WERI-Rb-1 (cell line): ENCODE measurements at regions not wholly inside any gene's neighbourhood (a gene's known extent, or its start where the extent isn't known, plus 50 kb on each side); places are given as distances from the start of the nearest gene placed in this dataset.

Experiments used
- DNase-seq: peaks from one replicate; pipeline ENCODE4 v3.0.0-alpha.2; 2020
- H3K27ac ChIP-seq: fragments of 250-450 bp; sonication (Bioruptor Pico); 2 replicates; pipeline ENCODE4 v1.5.1; 2020; ENCODE audit warnings: mild to moderate bottlenecking, moderate library complexity
- H3K27me3 ChIP-seq: fragments of 250-450 bp; sonication (Bioruptor Pico); 2 replicates; pipeline ENCODE4 v1.5.1; 2021; ENCODE audit warnings: mild to moderate bottlenecking, low read depth, moderate library complexity; ENCODE audit not compliant: insufficient read depth, severe bottlenecking
- H3K36me3 ChIP-seq: fragments of 250-450 bp; sonication (Bioruptor Pico); 2 replicates; pipeline ENCODE4 v1.5.1; 2020; ENCODE audit warnings: mild to moderate bottlenecking, moderate library complexity
- H3K4me3 ChIP-seq: 2 replicates; pipeline ENCODE4 v1.5.1; 2011; ENCODE audit warnings: low read depth, mild to moderate bottlenecking, control low read depth, low read length
- H3K9me3 ChIP-seq: fragments of 250-450 bp; sonication (Bioruptor Pico); 2 replicates; pipeline ENCODE4 v1.5.1; 2021; ENCODE audit warnings: mild to moderate bottlenecking, moderate library complexity; ENCODE audit not compliant: severe bottlenecking
- CTCF ChIP-seq: IDR thresholded peaks from 2 replicates; pipeline ENCODE4 v1.5.1; 2011; ENCODE audit warnings: low read depth, mild to moderate bottlenecking, control low read depth, inconsistent platforms, low read length

- TF ChIP-seq CTCF, result no peak
- H3K9me3 ChIP-seq, result no peaks in the 10 kb centered on the region
These were observed 390.9 kb upstream of the MKI67 start for GRCh38 chr10:128517167-128517566.

GRCh38 chr10:128518000-128518399 lies 391.8 kb upstream of the MKI67 start:
- Histone ChIP-seq H3K27me3 (no peaks in the 10 kb centered on the region), H3K4me3 (no peak overlapping the region), H3K27ac (no peak overlapping the region), H3K9me3 (no peaks in the 10 kb centered on the region), H3K36me3 (no peaks in the 10 kb centered on the region)
- no peak for TF ChIP-seq CTCF
- no peak for DNase-seq

More at GRCh38 chr10:128517167-128517566, 390.9 kb upstream of the MKI67 start:
- Histone ChIP-seq H3K36me3 (no peaks in the 10 kb centered on the region), H3K4me3 (no peak overlapping the region), H3K27ac (no peak overlapping the region), H3K27me3 (no peaks in the 10 kb centered on the region)
- no peak for DNase-seq

- no peaks in the 10 kb centered on the region for H3K36me3 ChIP-seq
- no peaks in the 10 kb centered on the region for H3K27me3 ChIP-seq
- H3K9me3 ChIP-seq, result no peaks in the 10 kb centered on the region
- H3K27ac ChIP-seq, result no peak overlapping the region
- TF ChIP-seq CTCF, result no peak
- no peak for DNase-seq
- no peak overlapping the region for H3K4me3 ChIP-seq
These were observed 393.4 kb upstream of the MKI67 start for GRCh38 chr10:128519581-128519980.

GRCh38 chr10:128520211-128520815 lies 394.1 kb upstream of the MKI67 start:
- Histone ChIP-seq H3K4me3 (no peak overlapping the region), H3K9me3 (no peaks in the 10 kb centered on the region), H3K36me3 (no peaks in the 10 kb centered on the region), H3K27ac (no peak overlapping the region), H3K27me3 (no peaks in the 10 kb centered on the region)
- DNase-seq, result no peak
- no peak for TF ChIP-seq CTCF

GRCh38 chr10:128522551-128523308 lies 396.5 kb upstream of the MKI67 start:
- Histone ChIP-seq H3K27ac (no peak overlapping the region), H3K4me3 (no peak overlapping the region), H3K27me3 (no peaks in the 10 kb centered on the region), H3K9me3 (no peaks in the 10 kb centered on the region), H3K36me3 (no peaks in the 10 kb centered on the region)
- no peak for DNase-seq
- no peak for TF ChIP-seq CTCF

- no peak for TF ChIP-seq CTCF
- no peaks in the 10 kb centered on the region for H3K36me3 ChIP-seq
- H3K9me3 ChIP-seq, result no peaks in the 10 kb centered on the region
- no peak overlapping the region for H3K4me3 ChIP-seq
- H3K27me3 ChIP-seq, result peaks cover 7% of the 10 kb centered on the region
- no peak overlapping the region for H3K27ac ChIP-seq
- DNase-seq, result no peak
These were observed 399.2 kb upstream of the MKI67 start for GRCh38 chr10:128525444-128525843.
